ENCODE measurements at regions not wholly inside any gene's neighbourhood (a gene's known extent, or its start where the extent isn't known, plus 50 kb on each side); places are given as distances from the start of the nearest gene placed in this dataset.
"Not testable (repeated sequence)": the region's sequence is repeated elsewhere in the genome, so short reads cannot be mapped to it uniquely, and the experiment has no call there.

GRCh38 chr1:25017436-25018109 lies 87.5 kb upstream of the RUNX3 start:
- in situ Hi-C loops (cut with HindIII; ENCODE audit: low sequenced_read_pairs): no loop called here
- no peak for DNase-seq (ENCODE audit: low read depth)
- H3K4me3 ChIP-seq (ENCODE audit: low read depth, low read length): no peak overlapping the region
- TF ChIP-seq CTCF (IDR thresholded peaks at IDR 0.05; ENCODE audit: low read depth, low read length, missing control alignments): no peak

GRCh38 chr1:25012966-25013962 lies 83.2 kb upstream of the RUNX3 start:
- DNase-seq (ENCODE audit: low read depth): no peak
- no peak overlapping the region for H3K4me3 ChIP-seq (ENCODE audit: low read depth, low read length)
- in situ Hi-C loops (cut with HindIII; ENCODE audit: low sequenced_read_pairs): no loop called here
- TF ChIP-seq CTCF (IDR thresholded peaks at IDR 0.05; ENCODE audit: low read depth, low read length, missing control alignments): no peak

- in situ Hi-C loops (cut with HindIII; ENCODE audit: low sequenced_read_pairs): no loop called here
- H3K4me3 ChIP-seq (ENCODE audit: low read depth, low read length): no peak overlapping the region
- no peak for TF ChIP-seq CTCF (IDR thresholded peaks at IDR 0.05; ENCODE audit: low read depth, low read length, missing control alignments)
- no peak for DNase-seq (ENCODE audit: low read depth)
These were observed 82.0 kb upstream of the RUNX3 start for GRCh38 chr1:25011943-25012638.

DNA sequence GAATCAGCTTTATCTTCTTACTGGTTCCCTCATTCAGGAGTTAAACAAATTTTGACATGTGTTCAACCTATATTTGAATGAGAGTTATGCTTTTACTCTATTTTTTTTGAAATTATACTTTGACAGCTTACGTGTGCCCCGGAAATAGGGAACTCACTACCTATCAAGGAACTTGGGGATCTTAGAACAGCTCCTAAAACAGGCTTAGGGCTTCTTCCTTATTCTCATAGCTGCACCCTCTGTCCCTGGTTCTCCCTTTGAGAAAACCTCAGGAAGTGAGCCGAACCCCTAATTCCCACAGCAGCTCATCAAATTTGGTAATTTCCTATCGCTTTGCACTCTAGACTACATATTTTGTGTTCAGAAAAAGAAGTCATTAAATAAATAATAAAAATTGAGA lies 81.2 kb upstream of the RUNX3 start:
- TF ChIP-seq CTCF (IDR thresholded peaks at IDR 0.05; ENCODE audit: low read depth, low read length, missing control alignments): no peak
- no peak overlapping the region for H3K4me3 ChIP-seq (ENCODE audit: low read depth, low read length)
- DNase-seq (ENCODE audit: low read depth): no peak
- in situ Hi-C loops (cut with HindIII; ENCODE audit: low sequenced_read_pairs): no loop called here

DNA sequence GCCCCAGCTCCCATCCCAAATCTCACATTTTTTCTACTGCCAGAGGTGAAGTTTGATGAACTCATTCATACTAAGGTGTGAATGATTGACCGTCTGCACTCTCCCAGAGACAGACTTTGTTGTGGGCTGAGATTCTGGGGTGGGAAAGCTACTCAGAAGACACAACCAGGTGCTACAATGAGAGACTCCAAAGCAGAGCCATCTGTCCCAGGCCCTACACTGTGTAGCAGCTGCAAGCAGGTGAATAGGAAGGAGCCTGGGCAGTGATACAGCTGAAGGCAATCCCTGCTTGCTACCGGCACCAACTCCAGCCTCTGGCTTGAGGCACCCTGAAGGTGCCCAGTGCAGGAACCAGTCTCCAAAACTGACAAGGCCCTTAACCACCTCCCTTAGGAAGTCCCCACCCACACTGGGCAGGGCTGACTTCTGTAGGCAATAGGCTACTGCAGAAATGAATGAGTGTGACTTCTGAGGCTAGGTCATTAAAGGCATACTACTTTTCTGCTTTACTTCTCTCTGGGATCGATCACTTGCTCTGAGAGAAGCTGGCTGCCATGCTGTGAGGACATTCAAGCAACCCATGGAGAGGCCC lies 79.7 kb upstream of the RUNX3 start:
- in situ Hi-C loops (cut with HindIII; ENCODE audit: low sequenced_read_pairs): no loop called here
- no peak overlapping the region for H3K4me3 ChIP-seq (ENCODE audit: low read depth, low read length)
- TF ChIP-seq CTCF (IDR thresholded peaks at IDR 0.05; ENCODE audit: low read depth, low read length, missing control alignments): no peak
- no peak for DNase-seq (ENCODE audit: low read depth)

DNA sequence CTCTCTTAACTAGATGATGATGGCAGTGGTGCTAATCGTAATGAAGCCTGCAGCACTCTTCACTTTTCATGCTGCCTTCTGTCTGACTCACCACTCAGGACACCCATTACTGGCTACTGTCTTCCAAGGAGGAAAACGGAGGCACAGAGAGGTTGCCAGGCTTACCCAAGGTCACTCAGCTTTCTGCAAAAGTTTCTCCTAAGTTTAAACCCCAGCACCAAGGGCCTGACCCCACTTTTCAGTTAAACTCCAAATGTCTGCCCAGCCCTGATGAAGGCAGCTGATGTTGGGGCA lies 78.1 kb upstream of the RUNX3 start:
- in situ Hi-C loops (cut with HindIII; ENCODE audit: low sequenced_read_pairs): no loop called here

GRCh38 chr1:25007390-25008191 lies 77.5 kb upstream of the RUNX3 start:
- DNase-seq (ENCODE audit: low read depth); in situ Hi-C loops (cut with HindIII; ENCODE audit: low sequenced_read_pairs); H3K4me3 ChIP-seq (ENCODE audit: low read depth, low read length): not testable (repeated sequence)

More for the DNA sequence above, 78.1 kb upstream of the RUNX3 start:
- H3K4me3 ChIP-seq (ENCODE audit: low read depth, low read length): no peak overlapping the region
- TF ChIP-seq CTCF (IDR thresholded peaks at IDR 0.05; ENCODE audit: low read depth, low read length, missing control alignments): no peak
- DNase-seq (ENCODE audit: low read depth): no peak
